ENCODE measurements at regions not wholly inside any gene's neighbourhood (a gene's known extent, or its start where the extent isn't known, plus 50 kb on each side); places are given as distances from the start of the nearest gene placed in this dataset.
"Not testable (repeated sequence)": the region's sequence is repeated elsewhere in the genome, so short reads cannot be mapped to it uniquely, and the experiment has no call there.

DNA sequence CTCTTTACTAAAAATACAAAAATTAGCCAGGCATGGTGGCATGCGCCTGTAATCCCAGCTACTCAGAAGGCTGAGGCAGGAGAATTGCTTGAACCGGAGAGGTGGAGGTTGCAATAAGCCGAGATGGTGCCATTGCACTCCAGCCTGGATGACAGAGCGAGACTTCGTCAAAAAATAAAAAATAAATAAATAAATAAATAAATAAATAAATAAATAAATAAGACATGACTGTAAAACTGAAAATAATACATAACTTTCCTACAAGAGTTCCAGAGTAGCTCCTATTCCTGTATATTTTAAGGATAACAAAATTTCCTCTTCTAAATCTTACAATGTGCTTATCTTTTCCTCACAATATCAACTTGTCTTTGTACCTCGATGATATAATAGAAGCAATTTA lies 549.4 kb downstream of the TRAM1L1 start:
- not testable (repeated sequence) for DNase-seq

DNA sequence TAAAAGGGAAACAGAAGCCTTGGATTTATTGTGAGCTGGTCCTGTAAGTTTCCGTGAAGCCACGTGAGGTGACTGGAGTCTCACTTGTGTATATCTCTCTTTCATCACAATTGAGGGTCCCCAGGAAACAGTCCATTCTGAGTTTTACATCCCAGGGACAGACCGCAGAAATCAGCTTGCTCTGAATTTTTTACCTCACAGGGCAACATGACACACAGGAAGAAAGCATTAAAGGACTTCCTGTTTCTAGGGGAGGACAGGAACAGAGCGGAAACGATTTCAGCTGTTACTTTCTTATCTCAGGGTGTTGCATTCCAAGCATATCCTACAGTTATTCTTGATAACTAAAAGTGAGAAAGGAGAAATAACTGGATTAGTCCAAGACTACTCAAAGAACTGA lies 553.5 kb downstream of the TRAM1L1 start:
- DNase-seq = no peak

DNA sequence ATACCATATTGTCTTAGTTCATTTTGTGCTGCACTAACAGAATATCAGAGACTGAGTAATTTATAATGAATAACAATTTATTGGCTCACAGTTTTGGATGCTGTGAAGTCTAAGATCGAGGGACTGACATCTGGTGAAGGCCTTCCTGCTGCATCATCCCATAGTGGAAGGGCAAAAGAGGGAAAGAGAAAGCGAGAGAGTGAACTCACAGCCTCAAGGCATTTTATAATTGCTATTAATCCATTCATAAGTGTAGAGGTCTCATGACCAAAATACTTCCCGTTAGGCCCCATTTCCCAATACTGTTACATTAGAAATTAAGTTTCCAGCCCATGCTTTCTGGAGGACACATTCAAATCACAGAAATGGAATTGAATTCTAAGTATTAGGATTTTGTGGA lies 554.4 kb downstream of the TRAM1L1 start:
- no peak for DNase-seq

DNA sequence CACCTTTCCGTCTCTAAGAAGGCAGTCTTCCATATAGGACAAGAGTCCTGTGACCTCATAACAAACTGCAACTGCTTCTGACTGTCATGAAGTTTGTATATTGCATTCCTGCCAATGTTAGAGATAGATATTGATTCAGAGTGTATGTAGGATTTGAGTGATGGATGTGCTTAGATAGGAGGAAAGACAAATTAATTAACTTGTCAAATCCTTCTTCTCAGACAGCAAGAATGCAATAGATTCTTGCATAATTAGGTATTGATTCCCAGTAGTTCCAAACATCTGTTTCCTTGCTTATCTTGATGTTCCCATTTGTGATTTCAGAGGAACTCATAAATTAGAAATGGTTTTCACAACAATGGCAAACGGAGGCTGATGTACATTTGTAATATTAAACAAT lies 555.3 kb downstream of the TRAM1L1 start:
- no peak for DNase-seq

DNA sequence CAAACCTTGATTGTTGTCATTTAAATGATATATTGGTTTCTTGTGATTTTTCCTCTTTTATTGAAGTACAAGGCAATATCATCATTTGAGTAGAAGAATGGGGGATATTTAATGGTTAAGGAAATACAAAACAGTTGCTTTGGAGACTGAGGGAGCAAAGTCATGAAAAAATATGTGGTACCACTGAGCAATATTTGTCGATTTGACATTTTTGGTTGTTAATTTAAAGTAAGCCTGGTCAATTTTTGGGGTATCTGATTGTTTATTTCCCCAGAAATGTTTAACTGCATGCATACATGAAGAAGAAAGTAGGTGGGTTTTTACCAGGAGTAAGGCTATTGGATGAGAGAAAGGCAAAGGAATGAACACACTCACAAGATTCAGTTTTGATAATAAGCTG lies 556.2 kb downstream of the TRAM1L1 start:
- no peak for DNase-seq

DNA sequence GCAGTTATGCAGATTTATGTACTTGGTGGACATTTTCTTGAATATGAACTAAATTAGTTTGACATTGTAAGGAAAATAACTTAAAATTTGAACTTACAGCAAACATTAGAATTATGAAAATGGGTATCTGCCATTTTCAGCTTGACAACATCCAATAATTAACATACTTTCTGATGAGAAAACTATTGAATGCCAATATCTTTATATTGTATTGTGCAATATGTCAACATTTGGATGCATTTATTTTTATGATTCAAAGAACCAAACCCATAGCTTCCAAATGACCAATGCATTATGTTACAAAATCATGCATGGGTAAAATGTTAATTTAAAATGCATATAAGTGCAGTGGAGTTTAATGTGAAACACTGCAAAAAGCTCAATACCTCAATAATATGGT lies 562.5 kb downstream of the TRAM1L1 start:
- DNase-seq = no peak

DNA sequence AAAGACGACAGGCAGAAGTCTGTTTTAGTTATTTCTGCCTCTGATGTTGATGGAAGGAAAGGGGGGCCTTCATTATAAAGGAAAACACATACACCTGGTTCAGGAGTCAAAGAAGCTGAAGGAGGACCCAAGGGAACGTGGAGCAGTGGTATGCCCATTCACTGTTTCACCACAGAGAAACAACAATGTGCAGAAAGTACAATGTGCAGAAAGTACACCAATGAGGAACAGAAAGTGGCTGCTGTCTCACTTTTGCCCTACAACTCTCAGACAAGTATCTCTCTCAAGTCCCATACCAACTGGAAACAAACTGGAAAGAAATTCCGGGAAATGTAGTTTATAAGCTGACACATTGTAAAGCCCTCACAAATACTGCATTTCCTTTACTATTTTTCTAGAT lies 564.5 kb downstream of the TRAM1L1 start:
- DNase-seq = no peak

DNA sequence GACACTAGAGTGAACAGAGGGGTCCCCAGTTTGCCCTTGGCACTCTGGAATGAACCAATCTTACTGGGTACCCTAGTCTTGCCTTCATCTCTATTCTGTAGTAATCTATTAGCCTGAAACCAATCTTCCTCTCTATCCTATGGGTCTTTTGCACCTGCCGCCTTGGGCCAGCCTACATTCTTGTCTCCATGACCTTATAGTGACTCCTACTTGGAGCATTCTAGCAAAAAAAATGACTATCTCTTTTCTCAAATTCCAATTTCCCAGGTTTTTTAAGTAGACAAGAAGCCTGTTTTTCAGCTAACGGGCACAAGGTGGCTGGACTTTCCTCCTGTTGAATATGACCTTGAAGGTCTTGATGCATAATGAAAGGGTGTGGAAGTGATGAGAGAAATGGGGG lies 568.7 kb downstream of the TRAM1L1 start:
- DNase-seq = no peak

DNA sequence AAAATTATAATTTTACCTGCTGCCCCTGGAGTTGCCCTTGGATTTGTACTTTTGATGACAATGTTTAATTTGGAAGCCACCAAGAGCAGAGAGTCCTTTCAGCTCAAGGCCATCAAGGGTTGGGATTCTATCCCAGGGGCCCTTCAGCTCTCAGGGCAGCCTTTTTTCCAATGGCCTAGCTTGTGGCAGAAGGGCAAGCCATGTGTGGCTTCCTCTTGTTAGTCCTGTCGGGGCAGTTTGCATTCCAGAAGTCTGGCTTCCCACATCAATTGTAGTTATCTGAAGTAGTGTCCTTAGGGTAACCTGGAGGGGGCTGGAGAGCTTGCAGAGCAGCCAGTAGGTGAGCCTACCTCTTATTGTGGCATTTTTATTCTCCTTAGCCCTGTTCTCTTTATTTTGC lies 569.4 kb downstream of the TRAM1L1 start:
- no peak for DNase-seq

DNA sequence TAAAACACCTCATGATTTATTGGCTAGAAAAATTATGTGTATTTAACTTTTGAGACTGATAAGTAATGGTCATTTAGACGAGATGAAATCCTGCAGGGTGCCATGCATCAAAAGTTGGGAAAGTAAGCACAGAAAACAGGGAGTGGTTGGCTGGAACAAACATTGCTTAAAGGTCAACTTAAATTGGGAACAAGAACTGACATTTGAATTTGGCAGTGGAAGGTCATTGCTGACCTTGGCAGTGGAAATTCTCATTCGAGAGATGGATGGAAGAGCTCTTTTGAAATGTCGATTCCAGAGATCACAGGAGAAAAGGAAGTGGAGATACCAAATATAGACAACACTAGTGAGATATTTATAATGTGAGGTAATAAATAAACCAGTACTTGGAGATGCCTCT lies 572.8 kb downstream of the TRAM1L1 start:
- no peak for DNase-seq

DNA sequence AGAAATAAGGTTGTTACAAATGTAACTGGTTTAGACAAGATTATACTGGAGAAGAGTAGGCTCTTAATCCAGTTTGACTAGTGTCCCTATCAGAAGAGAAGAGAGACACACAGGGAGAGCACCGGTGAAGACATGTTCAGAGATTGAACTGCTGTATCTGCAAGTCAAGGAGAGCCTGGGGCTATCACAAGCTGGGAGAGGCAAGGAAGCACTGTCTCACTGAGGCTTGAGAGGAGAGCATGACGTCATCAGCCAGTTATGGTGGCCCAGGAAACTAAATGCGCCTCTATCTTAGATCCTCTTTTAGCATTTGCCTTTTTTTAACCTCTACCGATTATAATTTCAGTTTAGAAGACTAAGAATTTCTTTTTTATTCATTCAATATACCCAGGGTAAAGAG lies 583.4 kb downstream of the TRAM1L1 start:
- DNase-seq = no peak

DNA sequence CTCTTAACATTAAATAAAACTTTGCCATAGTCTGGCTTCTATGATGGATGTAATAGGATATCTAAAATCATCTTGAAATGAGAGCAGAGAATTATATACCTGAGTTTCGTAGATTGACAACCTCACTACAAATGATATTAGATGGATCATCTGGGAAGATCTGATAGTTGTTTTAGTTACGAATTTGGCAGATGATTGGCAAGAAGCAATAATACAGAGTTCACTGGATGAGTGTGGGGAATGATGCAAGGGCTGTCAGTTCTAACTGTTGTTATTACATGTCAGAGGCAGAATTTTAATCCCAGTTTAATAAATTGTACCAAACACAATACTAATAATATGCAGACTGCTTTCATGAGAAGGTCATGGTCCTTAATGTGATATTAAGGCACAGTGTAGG lies 585.2 kb downstream of the TRAM1L1 start:
- DNase-seq = no peak

DNA sequence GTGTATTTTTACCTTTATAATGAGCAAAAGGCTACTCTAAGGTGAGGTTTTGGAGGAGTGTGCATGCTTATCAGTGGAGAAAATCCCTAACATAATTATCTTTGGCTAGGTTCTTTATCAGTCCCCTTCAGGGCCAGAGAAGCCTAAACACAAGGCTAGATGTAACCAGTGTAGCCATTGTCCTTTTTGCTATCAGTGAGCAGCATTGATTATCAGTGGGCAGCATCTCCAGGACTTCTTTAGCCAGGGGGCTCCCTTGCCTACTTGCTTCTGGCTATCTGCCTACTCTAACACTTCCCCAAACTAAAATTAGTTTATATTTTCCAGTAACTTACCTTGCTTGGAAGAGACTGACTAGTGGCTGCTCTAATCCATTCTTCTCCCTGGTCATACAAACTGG lies 595.6 kb downstream of the TRAM1L1 start:
- DNase-seq = no peak

DNA sequence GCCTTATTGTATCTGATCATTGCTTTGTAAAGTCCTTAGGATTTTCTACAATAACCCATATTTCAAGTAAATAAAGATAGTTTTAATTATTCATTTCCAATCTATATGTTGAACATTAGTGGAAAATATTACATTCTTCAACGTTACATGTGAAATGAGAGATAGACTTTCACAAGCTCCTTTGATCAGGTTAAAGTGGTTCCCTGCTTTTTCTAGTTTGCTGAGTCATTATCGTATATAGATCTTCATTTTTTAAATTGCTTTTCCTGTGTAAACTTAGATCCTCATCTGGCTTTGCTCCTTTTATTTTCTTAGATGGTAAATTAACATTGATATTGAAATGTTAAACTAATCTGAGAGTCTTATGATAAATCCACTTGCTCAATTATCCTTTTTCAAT lies 599.0 kb downstream of the TRAM1L1 start:
- DNase-seq = no peak

DNA sequence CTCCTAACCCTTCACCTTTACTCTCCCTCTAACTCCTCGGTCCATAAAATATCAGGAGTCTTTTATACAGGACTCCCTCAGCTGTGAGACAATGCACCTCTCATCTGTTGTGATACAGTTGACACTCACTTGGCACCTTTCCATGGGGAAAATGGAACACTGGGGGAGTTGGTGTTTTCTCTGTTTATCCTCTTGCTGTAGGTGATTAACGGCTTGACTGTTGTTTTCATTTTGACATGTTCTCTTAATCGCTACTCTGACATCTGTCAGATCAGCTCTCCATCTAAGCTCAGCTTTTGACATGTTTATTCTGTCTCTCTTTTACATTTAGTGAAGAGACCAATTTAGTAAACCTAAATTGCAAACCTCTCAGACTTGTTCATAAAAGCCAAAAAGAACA lies 604.8 kb downstream of the TRAM1L1 start:
- no peak for DNase-seq

DNA sequence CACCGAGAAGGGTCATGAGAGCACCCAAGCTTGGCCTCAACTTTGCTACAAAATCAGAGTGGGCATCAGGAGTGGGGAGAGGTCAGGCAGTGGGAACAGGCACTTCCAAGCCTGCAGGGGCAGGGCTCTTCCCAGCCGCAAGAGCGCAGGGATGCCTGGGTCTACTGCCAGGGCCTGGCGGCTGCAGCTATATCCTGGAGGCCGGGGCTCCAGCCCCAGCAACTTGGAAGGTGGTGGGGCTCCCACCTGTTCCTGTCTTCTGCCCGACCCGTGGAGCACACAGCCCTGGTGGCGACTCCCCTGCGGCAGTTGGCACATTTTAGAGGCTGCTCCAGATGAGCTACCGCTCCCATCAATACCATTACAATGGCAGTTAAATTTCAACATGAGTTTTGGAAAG lies 607.0 kb downstream of the TRAM1L1 start:
- DNase-seq = no peak

DNA sequence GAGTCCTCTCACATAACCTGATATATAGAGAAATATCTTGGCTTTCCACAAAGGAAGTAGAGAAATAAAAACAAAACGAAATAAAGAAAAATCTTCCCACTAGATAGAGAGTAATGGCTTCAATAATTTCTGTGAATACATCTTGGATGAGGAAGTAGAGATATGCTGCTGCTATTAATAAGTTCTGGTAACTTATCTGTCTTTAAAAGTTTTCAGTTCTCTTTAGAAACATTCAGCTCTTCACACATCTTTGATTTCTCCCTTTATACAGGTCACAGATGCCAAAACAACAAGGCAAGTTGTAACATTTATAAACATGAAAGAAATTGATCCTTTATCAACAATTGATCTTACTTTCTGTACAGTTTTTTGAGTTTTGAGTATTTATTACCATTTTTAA lies 615.8 kb downstream of the TRAM1L1 start:
- DNase-seq = no peak

DNA sequence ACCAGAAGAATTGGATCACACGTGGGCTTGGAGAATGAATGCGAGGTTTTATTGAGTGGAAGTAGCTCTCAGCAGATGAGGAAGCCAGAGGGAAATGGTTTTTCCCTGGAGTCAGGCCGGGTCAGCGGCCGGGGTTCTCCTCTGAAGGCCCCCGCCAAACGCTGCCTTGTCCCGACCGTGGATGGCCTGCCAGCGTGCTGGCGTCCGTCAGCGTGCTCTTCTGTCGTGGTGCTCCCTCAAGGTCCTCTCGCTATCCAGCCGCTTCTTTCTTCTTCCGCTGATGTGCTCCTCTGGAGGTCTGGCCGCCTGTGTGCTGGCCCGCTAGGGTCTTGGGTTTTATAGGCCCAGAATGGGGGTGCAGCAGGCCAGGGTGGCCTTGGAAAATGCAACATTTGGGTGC lies 632.2 kb downstream of the TRAM1L1 start:
- DNase-seq = no peak

DNA sequence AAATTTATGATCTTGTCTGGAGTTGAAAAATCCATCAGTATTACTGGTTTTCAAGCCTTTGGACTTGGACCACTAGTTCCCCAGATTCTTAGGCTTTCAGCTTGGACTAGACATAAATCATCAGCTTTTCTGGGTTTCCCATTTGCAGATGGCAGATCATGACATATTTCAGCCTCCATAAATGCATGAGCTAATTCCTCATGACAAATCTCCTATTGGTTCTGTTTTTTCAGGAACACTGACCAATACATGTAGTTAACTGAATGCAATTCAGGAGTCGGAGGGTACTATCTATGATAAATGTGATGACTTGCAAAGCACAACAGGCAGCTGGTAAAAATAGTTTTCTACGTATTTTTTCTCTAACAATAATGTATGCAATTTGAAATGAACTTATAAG lies 635.6 kb downstream of the TRAM1L1 start:
- no peak for DNase-seq

DNA sequence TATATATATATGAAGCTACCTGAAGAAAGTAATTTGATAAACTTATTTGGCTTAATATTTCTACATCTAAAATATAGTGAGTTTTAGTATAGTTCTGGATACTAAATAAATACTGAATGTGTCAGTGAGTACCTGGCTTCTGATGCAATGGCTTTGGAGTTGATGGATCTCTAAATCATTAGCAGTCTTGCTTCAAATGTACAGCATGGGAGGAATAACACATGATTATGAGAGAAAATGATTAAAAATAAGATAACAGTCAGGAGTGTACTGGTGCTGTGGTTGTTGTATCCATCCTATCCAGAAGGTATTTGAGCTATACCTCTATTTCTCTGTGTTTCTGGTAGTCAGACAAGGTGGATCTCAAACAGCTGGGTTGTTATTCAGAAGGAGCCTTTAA lies 641.3 kb downstream of the TRAM1L1 start:
- no peak for DNase-seq

DNA sequence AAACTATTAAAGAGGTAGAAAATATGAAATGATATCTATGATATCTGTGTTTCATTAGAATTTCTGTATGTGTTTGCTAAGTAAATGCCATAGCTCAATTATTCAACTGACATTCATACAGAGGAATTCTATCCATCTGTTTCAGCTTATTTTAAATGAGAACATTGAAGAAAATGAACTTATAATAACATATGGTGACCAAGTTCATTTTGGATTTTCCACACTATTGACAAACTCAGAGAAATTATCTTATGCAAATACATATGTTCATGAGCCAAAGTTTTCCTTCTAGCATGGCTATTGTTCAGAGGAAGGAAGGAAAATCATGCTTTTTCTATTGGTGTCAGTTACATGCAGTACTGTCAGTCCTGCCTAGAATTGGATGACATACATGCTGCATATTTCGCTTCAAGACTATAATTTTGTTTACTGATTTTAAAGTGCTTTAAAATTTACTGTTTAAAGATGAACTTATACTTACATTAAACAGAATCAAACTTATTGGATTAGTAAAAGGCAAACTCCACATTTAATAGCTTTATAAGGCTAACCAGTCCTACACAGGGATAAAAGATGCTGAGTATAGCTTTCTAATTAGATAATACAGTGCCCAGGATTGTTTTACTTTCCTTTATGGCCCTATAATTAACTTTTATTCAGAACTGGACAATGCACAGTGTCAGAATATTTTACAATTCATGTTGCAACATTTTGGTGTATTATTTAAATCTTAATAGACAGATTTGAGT lies 646.2 kb downstream of the TRAM1L1 start:
- peak; percentile 19 for DNase-seq

DNA sequence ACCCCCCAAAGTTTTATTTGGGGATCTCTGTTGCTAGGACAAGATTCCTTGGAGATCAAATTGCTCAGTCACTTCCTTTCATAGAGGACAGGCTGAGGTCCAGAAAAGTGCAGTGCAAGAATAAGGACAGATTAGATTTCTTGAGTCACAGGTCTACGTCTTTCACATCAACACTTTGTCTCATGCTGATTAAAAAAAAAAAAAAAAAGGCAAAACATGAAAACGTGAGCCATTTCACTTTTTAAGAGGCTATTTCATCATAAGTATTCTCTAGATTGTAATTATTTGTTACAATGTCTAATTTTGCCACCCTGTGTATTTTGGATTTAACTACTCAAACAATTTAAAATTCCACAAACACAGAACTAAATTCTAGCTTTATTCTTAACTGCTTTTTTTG lies 647.0 kb downstream of the TRAM1L1 start:
- DNase-seq = no peak

DNA sequence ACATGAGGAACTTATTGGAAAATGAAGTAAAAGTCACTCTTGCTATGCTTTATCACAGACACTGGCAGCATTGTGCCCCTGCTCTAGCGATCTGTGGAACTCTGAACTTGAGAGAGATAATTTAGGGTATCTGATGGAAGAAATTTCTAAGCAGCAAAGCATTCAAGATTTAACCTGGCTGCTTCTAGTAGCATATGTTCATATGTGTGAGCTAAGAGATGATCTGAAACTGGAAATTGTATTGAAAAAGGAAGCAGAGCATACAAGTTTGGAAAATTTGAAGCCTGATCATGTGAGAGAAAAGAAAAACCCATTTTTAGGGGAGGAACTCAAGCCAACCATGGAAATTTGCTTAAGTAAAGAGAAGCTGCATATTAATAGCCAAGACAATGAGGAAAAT lies 657.7 kb downstream of the TRAM1L1 start:
- no peak for DNase-seq

DNA sequence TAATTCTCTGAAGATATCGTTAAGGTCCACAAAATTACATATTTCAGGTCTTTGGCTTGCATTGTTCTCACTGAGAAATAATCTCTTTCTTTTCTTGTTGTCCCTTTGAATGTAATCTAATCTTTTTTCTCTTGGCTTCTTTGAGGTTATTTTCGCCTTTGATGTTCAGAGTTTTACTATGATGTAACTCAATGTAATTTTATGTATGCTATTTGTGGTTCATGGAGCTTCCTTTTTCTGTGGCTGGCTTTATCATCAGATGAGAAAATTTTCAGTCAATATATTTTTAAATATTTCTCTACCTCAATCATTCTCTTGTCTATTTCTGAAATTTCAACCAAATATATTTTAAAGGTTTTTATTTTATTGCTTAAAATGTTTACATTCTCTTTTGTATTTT lies 672.2 kb downstream of the TRAM1L1 start:
- no peak for DNase-seq

DNA sequence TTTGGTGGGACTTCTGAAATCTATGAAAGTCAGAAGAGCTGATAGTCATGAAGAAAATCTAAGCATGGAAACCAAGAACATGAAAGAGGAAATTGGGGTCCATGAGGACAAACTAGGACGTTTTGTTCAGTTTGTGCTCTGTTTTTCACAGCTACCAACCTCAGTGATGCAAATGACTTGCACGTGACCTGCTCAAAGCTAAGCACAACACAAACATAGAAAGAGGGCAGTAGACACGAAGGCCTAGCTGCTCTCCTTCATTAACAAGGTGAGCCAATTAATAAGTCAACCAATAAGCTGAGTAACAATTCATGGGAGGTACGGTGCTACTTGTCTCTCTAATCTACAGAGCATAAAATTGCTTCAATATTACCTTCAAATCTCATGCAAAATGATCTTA lies 684.1 kb downstream of the TRAM1L1 start:
- DNase-seq = no peak

DNA sequence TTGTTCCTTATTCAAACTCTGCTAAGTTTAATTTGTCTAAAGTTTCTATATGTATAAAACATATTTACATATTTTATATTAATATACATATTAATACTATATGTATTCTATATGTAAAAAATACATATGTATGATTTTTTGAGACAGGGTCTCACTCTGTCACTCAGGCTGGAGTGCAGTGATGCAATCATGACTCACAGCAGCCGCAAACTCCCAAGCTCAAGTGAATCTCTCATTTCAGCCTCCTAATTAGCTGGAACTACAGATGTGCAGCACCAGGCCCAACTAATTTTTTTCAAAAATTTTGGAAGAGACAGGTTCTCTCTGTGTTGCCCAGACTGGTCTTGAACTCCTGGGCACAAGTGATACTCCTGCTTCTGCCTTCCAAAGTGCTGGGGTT lies 684.9 kb downstream of the TRAM1L1 start:
- DNase-seq = no peak
